ENCODE measurements at regions not wholly inside any gene's neighbourhood (a gene's known extent, or its start where the extent isn't known, plus 50 kb on each side); places are given as distances from the start of the nearest gene placed in this dataset.
A peak's percentile ranks its signal among the peaks of the same experiment; 100 is the strongest.

- TF ChIP-seq CTCF (IDR thresholded peaks at IDR 0.05) (no peak), POLR2AphosphoS5 (IDR thresholded peaks at IDR 0.05; ENCODE audit: insufficient read depth in 1 of 2, low read depth in 1 of 2) (peak in 1 of 2 donors; percentile 58)
Measured at GRCh38 chr6:130602151-130602770, 224.9 kb upstream of the SMLR1 start.
